GM18502 (cell line): ENCODE measurements at regions not wholly inside any gene's neighbourhood (a gene's known extent, or its start where the extent isn't known, plus 50 kb on each side); places are given as distances from the start of the nearest gene placed in this dataset.

Experiments
- ATAC-seq: cut with Tn5 transposase; IDR thresholded peaks from one replicate; pipeline ENCODE4 v1.9.1; 2021; ENCODE audit warnings: mild to moderate bottlenecking; ENCODE audit not compliant: unreplicated experiment, poor library complexity

DNA sequence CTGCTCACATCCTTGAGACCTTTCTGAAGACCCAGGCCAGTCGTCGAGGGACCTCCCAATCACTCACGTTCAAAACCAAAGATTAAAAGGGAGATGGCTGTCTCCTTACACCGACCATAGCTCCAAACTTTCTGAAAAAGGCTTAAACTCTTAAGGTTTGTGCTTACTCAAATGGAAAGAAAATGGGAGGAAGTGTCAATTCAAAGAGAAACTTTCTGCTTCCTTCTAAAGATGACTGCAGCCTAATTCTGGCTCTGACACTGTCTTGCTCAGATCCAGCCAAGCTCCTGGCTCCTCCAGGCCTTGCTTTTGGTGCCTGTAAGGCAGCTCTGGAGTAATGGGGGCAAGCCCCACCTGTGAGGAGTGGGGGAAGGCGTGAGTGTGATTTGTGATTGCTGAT, 54.9 kb upstream of the WSB1 start:
- peak; percentile 62 for ATAC-seq

DNA sequence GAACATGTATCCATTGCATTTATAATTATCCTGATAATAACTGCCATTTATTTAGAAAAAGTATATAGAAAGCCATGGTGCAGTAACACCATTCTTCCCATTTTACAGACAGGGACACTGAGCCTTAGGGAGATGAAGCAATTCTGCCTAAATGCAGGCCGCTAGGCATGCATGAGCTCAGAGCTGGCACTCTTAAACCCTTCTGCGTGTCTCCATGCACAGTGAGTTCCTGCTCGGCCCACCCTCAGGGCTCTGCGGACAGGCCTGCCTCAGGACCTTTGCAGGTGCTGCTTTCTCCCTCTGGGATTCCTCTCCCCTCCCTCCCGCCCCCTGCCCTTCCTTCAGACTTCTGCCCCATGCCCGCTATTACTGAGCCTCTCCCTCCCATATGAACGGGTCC, 54.3 kb upstream of the WSB1 start:
- no peak for ATAC-seq

- no peak for ATAC-seq
These were observed 53.7 kb upstream of the WSB1 start for GRCh38 chr17:27240086-27240801.

GRCh38 chr17:27240802-27241155, 53.1 kb upstream of the WSB1 start:
- ATAC-seq = no peak

- ATAC-seq = peak; percentile 67
These were observed 52.5 kb upstream of the WSB1 start for GRCh38 chr17:27241346-27241946.

DNA sequence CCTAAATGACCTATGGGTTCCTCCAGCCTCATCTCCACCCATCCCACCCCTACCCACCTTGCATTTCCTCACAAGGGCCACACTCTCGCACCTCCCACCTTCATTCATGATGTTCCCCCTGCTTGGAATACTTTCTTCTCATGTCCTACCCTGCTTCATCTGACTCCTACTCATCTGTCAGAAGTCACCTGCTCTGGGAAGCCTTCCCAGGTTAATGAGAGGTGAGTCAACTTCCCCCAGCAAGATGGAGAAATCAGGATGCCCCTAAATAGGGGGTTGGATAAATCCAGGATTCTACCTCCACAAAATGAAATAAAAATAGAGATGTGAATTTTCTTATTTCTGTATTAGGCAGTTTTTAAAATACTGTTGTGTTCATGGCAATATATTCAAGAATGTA, 51.0 kb upstream of the WSB1 start:
- no peak for ATAC-seq

DNA sequence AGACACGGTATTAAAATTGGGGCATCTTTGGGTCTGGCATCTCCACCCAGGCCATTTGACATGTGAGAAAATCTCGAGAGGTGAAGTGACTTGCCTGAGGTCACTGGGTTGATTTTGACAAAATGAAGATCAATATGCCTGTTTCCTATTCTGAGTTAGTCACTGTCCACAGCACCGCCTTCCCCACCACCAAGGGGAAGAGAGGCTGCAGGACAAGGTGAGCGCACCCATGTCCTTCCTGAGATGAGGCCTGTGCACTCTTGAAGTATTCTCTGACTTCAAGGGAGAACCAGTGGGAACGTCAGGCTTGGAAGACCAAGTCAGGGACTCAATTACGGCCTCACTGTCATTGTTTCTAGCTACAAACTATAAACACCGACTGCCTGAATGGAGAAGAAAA, 49.9 kb upstream of the WSB1 start:
- no peak for ATAC-seq
